ENCODE measurements at regions not wholly inside any gene's neighbourhood (a gene's known extent, or its start where the extent isn't known, plus 50 kb on each side); places are given as distances from the start of the nearest gene placed in this dataset.

GRCh38 chr20:52804497-52805295, 167.5 kb upstream of the TSHZ2 start:
- TF ChIP-seq CTCF (conservative IDR thresholded peaks at IDR 0.05), result no peak
- no peak for TF ChIP-seq EZH2 (IDR thresholded peaks at IDR 0.05; ENCODE audit: low read depth)

All from PC-9 (cell line).